T-cell (primary cell): ENCODE measurements at regions not wholly inside any gene's neighbourhood (a gene's known extent, or its start where the extent isn't known, plus 50 kb on each side); places are given as distances from the start of the nearest gene placed in this dataset.

Experiments used
- ATAC-seq, 4 experiments: fragments of 200-7000 bp in 3 of 4; fragments of 150-1000 bp in 1 of 4; cut with Tn5 transposase; replicated peaks in 1 of 4; 1 replicate in 3 of 4; 2 replicates in 1 of 4; pipeline ENCODE4 v1.10.0; 2021; ENCODE audit warnings: moderate library complexity in 3 of 4, mild to moderate bottlenecking in 2 of 4, moderate number of reproducible peaks in 1 of 4
- CTCF ChIA-PET, 2 donors: fragments of 300-600 bp; sonication (Branson Sonifier 250); formaldehyde crosslinking; loops; one replicate each; lab custom pipeline; 2022; ENCODE audit warnings: antibody characterized with exemption in 2 of 2; lab: Charles Lee
- POLR2A ChIA-PET, 2 donors: fragments of 300-600 bp; sonication (Branson Sonifier 250); formaldehyde crosslinking; loops; one replicate each; lab custom pipeline; 2022; ENCODE audit warnings: antibody characterized with exemption in 2 of 2; lab: Charles Lee
- DNase-seq, 35 experiments: peaks; one replicate each; pipeline versions ENCODE4 v3.0.0 to v3.0.0-alpha.2; 2013 to 2023
- H3K27ac ChIP-seq: one replicate; pipeline ENCODE4 v1.5.1; 2013; ENCODE audit warnings: low read length
- H3K27me3 ChIP-seq, 2 experiments: replicated peaks in 1 of 2; 1 replicate in 1 of 2; 2 replicates in 1 of 2; pipeline versions ENCODE4 v1.6.1 to v1.7.0; 2013; ENCODE audit warnings: low read length in 1 of 2, mixed read lengths in 1 of 2; ENCODE audit not compliant: control insufficient read depth in 2 of 2, insufficient read depth in 2 of 2; ENCODE audit errors: extremely low read depth in 1 of 2
- H3K36me3 ChIP-seq, 2 donors: 1 replicate in 1 of 2; 2 replicates in 1 of 2; pipeline versions ENCODE4 v1.6.1 to v1.7.0; 2013; ENCODE audit warnings: low read length in 1 of 2; ENCODE audit not compliant: control insufficient read depth in 2 of 2, insufficient read depth in 1 of 2; ENCODE audit errors: extremely low read depth in 1 of 2
- H3K4me1 ChIP-seq, 2 experiments: 1 replicate in 1 of 2; 2 replicates in 1 of 2; pipeline versions ENCODE4 v1.6.1 to v1.7.0; 2013; ENCODE audit warnings: low read length in 2 of 2, mixed read lengths in 1 of 2; ENCODE audit not compliant: insufficient read depth in 2 of 2, control insufficient read depth in 1 of 2; ENCODE audit errors: extremely low read depth in 1 of 2
- H3K4me3 ChIP-seq, 2 donors: 1 replicate in 1 of 2; 2 replicates in 1 of 2; pipeline versions ENCODE4 v1.5.1 to v1.7.0; 2013; ENCODE audit warnings: mild to moderate bottlenecking in 2 of 2, low read length in 1 of 2, moderate library complexity in 1 of 2; ENCODE audit not compliant: control insufficient read depth in 1 of 2; ENCODE audit errors: extremely low read depth in 1 of 2
- H3K9me3 ChIP-seq: 2 replicates; pipeline ENCODE4 v1.7.0; 2013
- H3K27ac Mint-ChIP-seq, 2 donors: one replicate each; pipeline ENCODE4 v1.8.0; 2020 to 2021; ENCODE audit warnings: mild to moderate bottlenecking in 2 of 2, mixed read lengths in 2 of 2
- H3K27me3 Mint-ChIP-seq, 2 donors: one replicate each; pipeline ENCODE4 v1.8.0; 2021 to 2022; ENCODE audit warnings: mixed read lengths in 2 of 2
- H3K36me3 Mint-ChIP-seq: one replicate; pipeline ENCODE4 v1.8.0; 2021; ENCODE audit warnings: mixed read lengths
- H3K4me1 Mint-ChIP-seq, 3 donors: one replicate each; pipeline ENCODE4 v1.8.0; 2020 to 2022; ENCODE audit warnings: mixed read lengths in 3 of 3, mild to moderate bottlenecking in 1 of 3
- H3K4me3 Mint-ChIP-seq, 3 donors: one replicate each; pipeline ENCODE4 v1.8.0; 2020 to 2022; ENCODE audit warnings: mild to moderate bottlenecking in 3 of 3, mixed read lengths in 3 of 3, moderate library complexity in 3 of 3
- H3K9me3 Mint-ChIP-seq, 3 donors: one replicate each; pipeline ENCODE4 v1.8.0; 2020 to 2022; ENCODE audit warnings: mixed read lengths in 3 of 3
- WGBS: methylation state at CpG from one replicate; pipeline ENCODE4 v1.1.5; 2013; ENCODE audit warnings: missing lambda C conversion rate; ENCODE audit not compliant: insufficient coverage; 5-methylcytosine and 5-hydroxymethylcytosine counted together

- Mint-ChIP-seq H3K4me1 (no peaks in the 10 kb centered on the region), H3K27ac (no peak overlapping the region), H3K9me3 (peaks cover 5 to 22% (median 15%) of the 10 kb centered on the region in 3 donors), H3K4me3 (no peak overlapping the region), H3K27me3 (peaks cover 0 to 3% of the 10 kb centered on the region in 2 donors), H3K36me3 (peaks cover 3% of the 10 kb centered on the region)
- Histone ChIP-seq H3K9me3 (no peaks in the 10 kb centered on the region), H3K4me1 (no peaks in the 10 kb centered on the region), H3K27me3 (no peaks in the 10 kb centered on the region), H3K27ac (no peak overlapping the region), H3K36me3 (no peaks in the 10 kb centered on the region), H3K4me3 (no peak overlapping the region)
- WGBS = no CpG with 5 or more reads among the region's 3 CpGs
- ChIA-PET POLR2A (no interaction called here), CTCF (no interaction called here)
- no peak for DNase-seq
- ATAC-seq = no peak
Measured at GRCh38 chr4:144318797-144319196, 178.3 kb upstream of the GYPA start.

- no peak overlapping the region for H3K4me3 Mint-ChIP-seq
- DNase-seq = no peak
- ChIA-PET CTCF (no interaction called here), POLR2A (no interaction called here)
- Histone ChIP-seq H3K36me3 (no peaks in the 10 kb centered on the region), H3K27me3 (no peaks in the 10 kb centered on the region), H3K9me3 (no peaks in the 10 kb centered on the region), H3K4me1 (no peaks in the 10 kb centered on the region), H3K4me3 (no peak overlapping the region), H3K27ac (no peak overlapping the region)
- H3K9me3 Mint-ChIP-seq = peaks cover 3 to 14% (median 11%) of the 10 kb centered on the region in 3 donors
- ATAC-seq = no peak
- H3K27me3 Mint-ChIP-seq = peaks cover 0 to 4% of the 10 kb centered on the region in 2 donors
- WGBS = no CpG with 5 or more reads among the region's 1 CpG
- no peak overlapping the region for H3K27ac Mint-ChIP-seq
- H3K4me1 Mint-ChIP-seq = no peaks in the 10 kb centered on the region
- H3K36me3 Mint-ChIP-seq = no peaks in the 10 kb centered on the region
Measured at GRCh38 chr4:144336633-144337032, 196.1 kb upstream of the GYPA start.

- H3K27ac Mint-ChIP-seq = no peak overlapping the region
- no peaks in the 10 kb centered on the region for H3K4me1 Mint-ChIP-seq
- ChIA-PET CTCF (no interaction called here), POLR2A (no interaction called here)
- ATAC-seq (no peak), DNase-seq (no peak)
- Histone ChIP-seq H3K9me3 (no peaks in the 10 kb centered on the region), H3K36me3 (no peaks in the 10 kb centered on the region), H3K27me3 (no peaks in the 10 kb centered on the region), H3K27ac (no peak overlapping the region), H3K4me1 (no peaks in the 10 kb centered on the region), H3K4me3 (no peak overlapping the region)
- H3K9me3 Mint-ChIP-seq = peaks cover 3 to 14% (median 11%) of the 10 kb centered on the region in 3 donors
- no peak overlapping the region for H3K4me3 Mint-ChIP-seq
- H3K27me3 Mint-ChIP-seq = peaks cover 0 to 4% of the 10 kb centered on the region in 2 donors
- no peaks in the 10 kb centered on the region for H3K36me3 Mint-ChIP-seq
Measured at GRCh38 chr4:144338148-144338547, 197.6 kb upstream of the GYPA start.

- Mint-ChIP-seq H3K9me3 (peaks cover 3 to 14% (median 11%) of the 10 kb centered on the region in 3 donors), H3K27ac (no peak overlapping the region), H3K4me3 (no peak overlapping the region), H3K4me1 (no peaks in the 10 kb centered on the region), H3K27me3 (peaks cover 0 to 4% of the 10 kb centered on the region in 2 donors), H3K36me3 (no peaks in the 10 kb centered on the region)
- H3K27ac ChIP-seq = no peak overlapping the region
- H3K36me3 ChIP-seq = no peaks in the 10 kb centered on the region
- POLR2A ChIA-PET = no interaction called here
- H3K9me3 ChIP-seq = no peaks in the 10 kb centered on the region
- ATAC-seq (no peak), DNase-seq (no peak)
- H3K27me3 ChIP-seq = no peaks in the 10 kb centered on the region
- no CpG with 5 or more reads among the region's 2 CpGs for WGBS
- H3K4me3 ChIP-seq = no peak overlapping the region
- no peaks in the 10 kb centered on the region for H3K4me1 ChIP-seq
- CTCF ChIA-PET = no interaction called here
Measured at GRCh38 chr4:144338834-144339233, 198.3 kb upstream of the GYPA start.

- ChIA-PET CTCF (no interaction called here), POLR2A (no interaction called here)
- DNase-seq = no peak
- Mint-ChIP-seq H3K4me3 (no peak overlapping the region), H3K27ac (no peak overlapping the region), H3K4me1 (no peaks in the 10 kb centered on the region), H3K27me3 (peaks cover 0 to 4% of the 10 kb centered on the region in 2 donors), H3K9me3 (peaks cover 3 to 14% (median 11%) of the 10 kb centered on the region in 3 donors), H3K36me3 (no peaks in the 10 kb centered on the region)
- no peak overlapping the region for H3K27ac ChIP-seq
- H3K4me1 ChIP-seq = no peaks in the 10 kb centered on the region
- H3K4me3 ChIP-seq = no peak overlapping the region
- H3K36me3 ChIP-seq = no peaks in the 10 kb centered on the region
- WGBS = 71% methylated on average over 1 of the region's 2 CpGs
- no peaks in the 10 kb centered on the region for H3K9me3 ChIP-seq
- no peak for ATAC-seq
- no peaks in the 10 kb centered on the region for H3K27me3 ChIP-seq
Measured at GRCh38 chr4:144340931-144341330, 200.4 kb upstream of the GYPA start.

- H3K4me1 ChIP-seq = no peaks in the 10 kb centered on the region
- Mint-ChIP-seq H3K4me3 (no peak overlapping the region), H3K9me3 (peaks cover 3 to 14% (median 11%) of the 10 kb centered on the region in 3 donors), H3K4me1 (no peaks in the 10 kb centered on the region), H3K27me3 (peaks cover 0 to 4% of the 10 kb centered on the region in 2 donors), H3K27ac (no peak overlapping the region), H3K36me3 (no peaks in the 10 kb centered on the region)
- H3K9me3 ChIP-seq = no peaks in the 10 kb centered on the region
- WGBS = 71% methylated on average over 2 of the region's 7 CpGs
- no peak for ATAC-seq
- ChIA-PET POLR2A (no interaction called here), CTCF (no interaction called here)
- H3K27ac ChIP-seq = no peak overlapping the region
- H3K4me3 ChIP-seq = no peak overlapping the region
- H3K27me3 ChIP-seq = no peaks in the 10 kb centered on the region
- DNase-seq = no peak
- no peaks in the 10 kb centered on the region for H3K36me3 ChIP-seq
Measured at GRCh38 chr4:144342949-144343760, 202.6 kb upstream of the GYPA start.
